ENCODE measurements at regions not wholly inside any gene's neighbourhood (a gene's known extent, or its start where the extent isn't known, plus 50 kb on each side); places are given as distances from the start of the nearest gene placed in this dataset.

DNA sequence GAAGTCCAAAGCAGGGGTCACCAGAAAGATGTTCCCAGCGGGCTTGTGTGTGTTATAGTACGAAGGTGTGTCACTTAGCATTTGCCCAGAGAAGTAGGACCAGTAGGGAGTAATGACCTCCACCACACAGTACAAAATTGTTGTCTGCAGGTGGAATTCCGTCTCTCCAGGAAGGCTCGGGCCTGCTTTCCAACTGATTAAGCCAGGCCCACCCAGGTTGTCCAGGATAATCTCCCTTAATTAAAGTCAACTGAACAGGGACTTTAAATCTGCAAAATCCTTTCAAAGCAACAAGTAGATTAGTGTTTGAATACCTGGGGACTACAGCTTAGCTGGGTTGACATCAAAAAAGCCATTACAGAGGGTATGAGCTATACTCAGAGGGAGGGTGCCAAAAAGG is 131.3 kb downstream of the BACH1 start (continued):
- TF ChIP-seq, protein P1, sequence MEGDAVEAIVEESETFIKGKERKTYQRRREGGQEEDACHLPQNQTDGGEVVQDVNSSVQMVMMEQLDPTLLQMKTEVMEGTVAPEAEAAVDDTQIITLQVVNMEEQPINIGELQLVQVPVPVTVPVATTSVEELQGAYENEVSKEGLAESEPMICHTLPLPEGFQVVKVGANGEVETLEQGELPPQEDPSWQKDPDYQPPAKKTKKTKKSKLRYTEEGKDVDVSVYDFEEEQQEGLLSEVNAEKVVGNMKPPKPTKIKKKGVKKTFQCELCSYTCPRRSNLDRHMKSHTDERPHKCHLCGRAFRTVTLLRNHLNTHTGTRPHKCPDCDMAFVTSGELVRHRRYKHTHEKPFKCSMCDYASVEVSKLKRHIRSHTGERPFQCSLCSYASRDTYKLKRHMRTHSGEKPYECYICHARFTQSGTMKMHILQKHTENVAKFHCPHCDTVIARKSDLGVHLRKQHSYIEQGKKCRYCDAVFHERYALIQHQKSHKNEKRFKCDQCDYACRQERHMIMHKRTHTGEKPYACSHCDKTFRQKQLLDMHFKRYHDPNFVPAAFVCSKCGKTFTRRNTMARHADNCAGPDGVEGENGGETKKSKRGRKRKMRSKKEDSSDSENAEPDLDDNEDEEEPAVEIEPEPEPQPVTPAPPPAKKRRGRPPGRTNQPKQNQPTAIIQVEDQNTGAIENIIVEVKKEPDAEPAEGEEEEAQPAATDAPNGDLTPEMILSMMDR (conservative IDR thresholded peaks at IDR 0.05; ENCODE audit: low read depth in 2 of 2), result no peak
- TF ChIP-seq JUNB (IDR thresholded peaks at IDR 0.05; ENCODE audit: unreplicated experiment) (no peak), POLR2AphosphoS5 (IDR thresholded peaks at IDR 0.05; ENCODE audit: low read depth) (no peak), EZH2phosphoT487 (IDR thresholded peaks at IDR 0.05; ENCODE audit: unreplicated experiment) (no peak), NANOG (IDR thresholded peaks at IDR 0.05; ENCODE audit: borderline replicate concordance) (no peak), EZH2 (IDR thresholded peaks at IDR 0.05; ENCODE audit: low read depth, unreplicated experiment) (no peak), STAT1 (IDR thresholded peaks at IDR 0.05; ENCODE audit: unreplicated experiment) (no peak), CREB1 (CRISPR knock-in tag; IDR thresholded peaks at IDR 0.05; ENCODE audit: low read depth) (no peak), ZNF331 (CRISPR knock-in tag; IDR thresholded peaks at IDR 0.05; ENCODE audit: low read depth) (no peak)
- TF ChIP-seq, protein P2, sequence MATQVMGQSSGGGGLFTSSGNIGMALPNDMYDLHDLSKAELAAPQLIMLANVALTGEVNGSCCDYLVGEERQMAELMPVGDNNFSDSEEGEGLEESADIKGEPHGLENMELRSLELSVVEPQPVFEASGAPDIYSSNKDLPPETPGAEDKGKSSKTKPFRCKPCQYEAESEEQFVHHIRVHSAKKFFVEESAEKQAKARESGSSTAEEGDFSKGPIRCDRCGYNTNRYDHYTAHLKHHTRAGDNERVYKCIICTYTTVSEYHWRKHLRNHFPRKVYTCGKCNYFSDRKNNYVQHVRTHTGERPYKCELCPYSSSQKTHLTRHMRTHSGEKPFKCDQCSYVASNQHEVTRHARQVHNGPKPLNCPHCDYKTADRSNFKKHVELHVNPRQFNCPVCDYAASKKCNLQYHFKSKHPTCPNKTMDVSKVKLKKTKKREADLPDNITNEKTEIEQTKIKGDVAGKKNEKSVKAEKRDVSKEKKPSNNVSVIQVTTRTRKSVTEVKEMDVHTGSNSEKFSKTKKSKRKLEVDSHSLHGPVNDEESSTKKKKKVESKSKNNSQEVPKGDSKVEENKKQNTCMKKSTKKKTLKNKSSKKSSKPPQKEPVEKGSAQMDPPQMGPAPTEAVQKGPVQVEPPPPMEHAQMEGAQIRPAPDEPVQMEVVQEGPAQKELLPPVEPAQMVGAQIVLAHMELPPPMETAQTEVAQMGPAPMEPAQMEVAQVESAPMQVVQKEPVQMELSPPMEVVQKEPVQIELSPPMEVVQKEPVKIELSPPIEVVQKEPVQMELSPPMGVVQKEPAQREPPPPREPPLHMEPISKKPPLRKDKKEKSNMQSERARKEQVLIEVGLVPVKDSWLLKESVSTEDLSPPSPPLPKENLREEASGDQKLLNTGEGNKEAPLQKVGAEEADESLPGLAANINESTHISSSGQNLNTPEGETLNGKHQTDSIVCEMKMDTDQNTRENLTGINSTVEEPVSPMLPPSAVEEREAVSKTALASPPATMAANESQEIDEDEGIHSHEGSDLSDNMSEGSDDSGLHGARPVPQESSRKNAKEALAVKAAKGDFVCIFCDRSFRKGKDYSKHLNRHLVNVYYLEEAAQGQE (IDR thresholded peaks at IDR 0.05; ENCODE audit: unreplicated experiment), result no peak
- TF ChIP-seq, protein P3, sequence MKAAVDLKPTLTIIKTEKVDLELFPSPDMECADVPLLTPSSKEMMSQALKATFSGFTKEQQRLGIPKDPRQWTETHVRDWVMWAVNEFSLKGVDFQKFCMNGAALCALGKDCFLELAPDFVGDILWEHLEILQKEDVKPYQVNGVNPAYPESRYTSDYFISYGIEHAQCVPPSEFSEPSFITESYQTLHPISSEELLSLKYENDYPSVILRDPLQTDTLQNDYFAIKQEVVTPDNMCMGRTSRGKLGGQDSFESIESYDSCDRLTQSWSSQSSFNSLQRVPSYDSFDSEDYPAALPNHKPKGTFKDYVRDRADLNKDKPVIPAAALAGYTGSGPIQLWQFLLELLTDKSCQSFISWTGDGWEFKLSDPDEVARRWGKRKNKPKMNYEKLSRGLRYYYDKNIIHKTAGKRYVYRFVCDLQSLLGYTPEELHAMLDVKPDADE (IDR thresholded peaks at IDR 0.05), result no peak

DNA sequence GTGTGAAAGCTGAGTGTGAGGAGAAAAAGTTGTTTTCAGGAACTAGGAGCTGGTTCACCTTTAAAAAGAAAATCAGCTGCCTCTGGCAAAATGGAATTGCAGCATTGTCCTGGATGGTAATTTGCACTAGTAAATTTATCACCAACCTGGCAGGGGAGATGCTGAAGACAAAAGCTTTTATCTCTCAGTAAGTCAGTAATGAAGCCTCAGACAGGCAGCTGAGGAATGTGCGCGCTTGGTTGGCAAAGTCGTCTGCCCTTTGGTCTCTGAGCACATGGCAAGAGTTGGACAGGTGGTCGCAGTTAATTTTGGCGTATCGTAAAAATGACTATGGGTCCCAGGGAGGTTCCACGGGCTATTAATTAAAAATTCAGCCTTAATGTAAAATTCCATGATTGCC is 131.9 kb downstream of the BACH1 start:
- Mint-ChIP-seq H3K9me3 (no peaks in the 10 kb centered on the region), H3K4me3 (no peak overlapping the region), H3K27ac (no peak overlapping the region), H3K4me1 (peaks cover 9% of the 10 kb centered on the region; the same call in 2 of the 3 replicates), H3K27me3 (ENCODE audit: insufficient read depth, low read depth, poor library complexity) (peaks cover 2% of the 10 kb centered on the region), H3K36me3 (ENCODE audit: low read depth) (no peaks in the 10 kb centered on the region)
- Histone ChIP-seq H3K79me2 (replicated peaks; ENCODE audit: insufficient read depth) (no peaks in the 10 kb centered on the region), H3K4me1 (ENCODE audit: insufficient read depth) (peaks cover 10% of the 10 kb centered on the region), H2AFZ (no peak overlapping the region), H3K4me2 (no peak overlapping the region), H4K20me1 (replicated peaks; ENCODE audit: insufficient read depth) (no peaks in the 10 kb centered on the region), H3F3A (replicated peaks; ENCODE audit: low read depth) (no peaks in the 10 kb centered on the region), H3K9me2 (ENCODE audit: insufficient read depth) (0 out of 2 replicates have a peak, but pooled peaks cover 5% of the 10 kb centered on the region), H3K36me3 (ENCODE audit: insufficient read depth) (no peaks in the 10 kb centered on the region), H3K27me3 (ENCODE audit: insufficient read depth) (no peaks in the 10 kb centered on the region), H3K4me3 (no peak overlapping the region), H3K27ac (ENCODE audit: low read depth) (no peak overlapping the region)
- ATAC-seq, result no peak
- DNase-seq (ENCODE audit: low spot score), result no peak
- no peak for TF ChIP-seq EZH2phosphoT487 (IDR thresholded peaks at IDR 0.05; ENCODE audit: unreplicated experiment)
- TF ChIP-seq POLR2AphosphoS5 (IDR thresholded peaks at IDR 0.05; ENCODE audit: low read depth), result no peak
- no peak for TF ChIP-seq JUNB (IDR thresholded peaks at IDR 0.05; ENCODE audit: unreplicated experiment)
- TF ChIP-seq ZNF114 (CRISPR knock-in tag; IDR thresholded peaks at IDR 0.05), result no peak
- TF ChIP-seq, protein P2 (IDR thresholded peaks at IDR 0.05; ENCODE audit: unreplicated experiment), result no peak
- TF ChIP-seq, protein P1 (conservative IDR thresholded peaks at IDR 0.05; ENCODE audit: low read depth in 2 of 2), result no peak
- TF ChIP-seq CREB1 (CRISPR knock-in tag; IDR thresholded peaks at IDR 0.05; ENCODE audit: low read depth), result no peak
- TF ChIP-seq STAT1 (IDR thresholded peaks at IDR 0.05; ENCODE audit: unreplicated experiment), result no peak
- TF ChIP-seq NANOG (IDR thresholded peaks at IDR 0.05; ENCODE audit: borderline replicate concordance), result no peak
